Hepatocyte (in vitro differentiated cells): ENCODE measurements at regions not wholly inside any gene's neighbourhood (a gene's known extent, or its start where the extent isn't known, plus 50 kb on each side); places are given as distances from the start of the nearest gene placed in this dataset.

Experiments
- CTCF ChIP-seq: fragments of 200-600 bp; sonication (generic); IDR thresholded peaks from 2 replicates; pipeline ENCODE4 v1.5.1; 2016; ENCODE audit warnings: antibody characterized with exemption, mild to moderate bottlenecking; ENCODE audit not compliant: poor library complexity
- EZH2 ChIP-seq: fragments of 200-600 bp; sonication (generic); IDR thresholded peaks from 2 replicates; pipeline ENCODE4 v1.6.1; 2016; ENCODE audit warnings: antibody characterized with exemption, mild to moderate bottlenecking, borderline replicate concordance
- EZH2phosphoT487 ChIP-seq: fragments of 200-600 bp; sonication (generic); IDR thresholded peaks from one replicate; pipeline ENCODE4 v1.6.1; 2018; ENCODE audit warnings: antibody characterized with exemption, mild to moderate bottlenecking, low read depth, moderate library complexity; ENCODE audit not compliant: unreplicated experiment, severe bottlenecking

- TF ChIP-seq CTCF (no peak), EZH2 (no peak), EZH2phosphoT487 (no peak)
Observed at GRCh38 chr6:10310826-10311225, 104.0 kb downstream of the TFAP2A start.
